PC-3 (cell line): ENCODE measurements at regions not wholly inside any gene's neighbourhood (a gene's known extent, or its start where the extent isn't known, plus 50 kb on each side); places are given as distances from the start of the nearest gene placed in this dataset.

Experiments used
- ATAC-seq: fragments of 200-7000 bp; cut with Tn5 transposase; 2 replicates; pipeline ENCODE4 v1.9.1; 2020; ENCODE audit warnings: mild to moderate bottlenecking, moderate library complexity
- BruUV-seq: library from RNA; stranded (reverse); fragments of 400-500 nt; replicated peaks from 2 replicates; lab custom pipeline; 2021; lab: Mats Ljungman, UMichigan
- CTCF ChIA-PET: fragments of 300-600 bp; sonication (Branson Sonifier 250); formaldehyde crosslinking; loops from one replicate; lab custom pipeline; 2022; ENCODE audit warnings: antibody characterized with exemption; lab: Charles Lee
- POLR2A ChIA-PET: fragments of 300-600 bp; sonication (Branson Sonifier 250); formaldehyde crosslinking; loops from one replicate; lab custom pipeline; 2022; ENCODE audit warnings: antibody characterized with exemption; ENCODE audit not compliant: unreplicated experiment; lab: Charles Lee
- DNase-seq: peaks from one replicate; pipeline ENCODE4 v3.0.0-alpha.2; 2015
- H2AFZ ChIP-seq: fragments of 300-600 bp; sonication (generic); 2 replicates; pipeline ENCODE4 v1.6.0; 2016; ENCODE audit warnings: antibody characterized with exemption, low read length
- H3F3A ChIP-seq: fragments of 300-600 bp; sonication (generic); one replicate; pipeline ENCODE4 v1.6.0; 2017; ENCODE audit warnings: antibody characterized with exemption, low read length, control low read depth, mild to moderate bottlenecking; ENCODE audit not compliant: unreplicated experiment
- H3K27ac ChIP-seq: fragments of 300-600 bp; sonication (generic); 2 replicates; pipeline ENCODE4 v1.5.1; 2016; ENCODE audit warnings: mild to moderate bottlenecking, low read length
- H3K27me3 ChIP-seq: fragments of 300-600 bp; sonication (generic); 2 replicates; pipeline ENCODE4 v1.6.1; 2016; ENCODE audit warnings: low read length, mixed read lengths
- H3K36me3 ChIP-seq: fragments of 300-600 bp; sonication (generic); 2 replicates; pipeline ENCODE4 v1.6.1; 2016; ENCODE audit warnings: low read depth, mixed run types, low read length, mixed read lengths
- H3K4me1 ChIP-seq: fragments of 300-600 bp; sonication (generic); 2 replicates; pipeline ENCODE4 v1.5.1; 2016; ENCODE audit warnings: low read length; ENCODE audit not compliant: insufficient read depth
- H3K4me2 ChIP-seq: fragments of 300-600 bp; sonication (generic); 2 replicates; pipeline ENCODE4 v1.6.0; 2016; ENCODE audit warnings: low read length
- H3K4me3 ChIP-seq: fragments of 300-600 bp; sonication (generic); 2 replicates; pipeline ENCODE4 v1.5.1; 2016; ENCODE audit warnings: mild to moderate bottlenecking, low read length, mixed read lengths
- H3K79me2 ChIP-seq: fragments of 300-600 bp; sonication (generic); 2 replicates; pipeline ENCODE4 v1.6.1; 2017; ENCODE audit warnings: low read length, mixed read lengths
- H3K9ac ChIP-seq: fragments of 300-600 bp; sonication (generic); 2 replicates; pipeline ENCODE4 v1.6.0; 2016; ENCODE audit warnings: mild to moderate bottlenecking, low read length
- H3K9me2 ChIP-seq: fragments of 300-600 bp; sonication (generic); replicated peaks from 2 replicates; pipeline ENCODE4 v1.6.1; 2016; ENCODE audit warnings: mixed run types, low read length, mixed read lengths
- H3K9me3 ChIP-seq: fragments of 300-600 bp; sonication (generic); 2 replicates; pipeline ENCODE4 v1.6.1; 2016; ENCODE audit warnings: low read length, mixed read lengths
- H4K20me1 ChIP-seq: fragments of 300-600 bp; sonication (generic); 2 replicates; pipeline ENCODE4 v1.6.1; 2016; ENCODE audit warnings: low read length, mixed read lengths
- EZH2 ChIP-seq: fragments of 300-600 bp; sonication (generic); IDR thresholded peaks from one replicate; pipeline ENCODE4 v1.6.1; 2017; ENCODE audit warnings: antibody characterized with exemption, mild to moderate bottlenecking, low read length; ENCODE audit not compliant: unreplicated experiment
- EZH2phosphoT487 ChIP-seq: fragments of 300-600 bp; sonication (generic); IDR thresholded peaks from 2 replicates; pipeline ENCODE4 v1.6.1; 2018; ENCODE audit warnings: mild to moderate bottlenecking, antibody characterized with exemption, low read length, borderline replicate concordance
- intact Hi-C: fragments of 100-400 bp; cut with micrococcal nuclease; formaldehyde crosslinking; loops from 2 replicates; pipeline ENCODE4 v1.9.0; 2023
- TF ChIP-seq, protein P1 (sequence below): fragments of 300-600 bp; sonication (generic); conservative IDR thresholded peaks from 2 replicates; pipeline ENCODE4 v1.5.1; 2017; ENCODE audit warnings: antibody characterized with exemption, low read depth, mild to moderate bottlenecking, low read length

GRCh38 chr4:160947653-160948052 lies 1216.1 kb downstream of the FSTL5 start:
- Histone ChIP-seq H3K4me1 (no peaks in the 10 kb centered on the region), H3K79me2 (no peaks in the 10 kb centered on the region), H4K20me1 (no peaks in the 10 kb centered on the region), H3F3A (no peaks in the 10 kb centered on the region), H3K9ac (no peak overlapping the region), H3K27ac (no peak overlapping the region), H3K36me3 (no peaks in the 10 kb centered on the region), H2AFZ (no peak overlapping the region), H3K9me3 (no peaks in the 10 kb centered on the region), H3K27me3 (no peaks in the 10 kb centered on the region), H3K4me3 (no peak overlapping the region), H3K9me2 (no peaks in the 10 kb centered on the region), H3K4me2 (no peak overlapping the region)
- TF ChIP-seq EZH2 (no peak), EZH2phosphoT487 (no peak)
- TF ChIP-seq, protein P1, sequence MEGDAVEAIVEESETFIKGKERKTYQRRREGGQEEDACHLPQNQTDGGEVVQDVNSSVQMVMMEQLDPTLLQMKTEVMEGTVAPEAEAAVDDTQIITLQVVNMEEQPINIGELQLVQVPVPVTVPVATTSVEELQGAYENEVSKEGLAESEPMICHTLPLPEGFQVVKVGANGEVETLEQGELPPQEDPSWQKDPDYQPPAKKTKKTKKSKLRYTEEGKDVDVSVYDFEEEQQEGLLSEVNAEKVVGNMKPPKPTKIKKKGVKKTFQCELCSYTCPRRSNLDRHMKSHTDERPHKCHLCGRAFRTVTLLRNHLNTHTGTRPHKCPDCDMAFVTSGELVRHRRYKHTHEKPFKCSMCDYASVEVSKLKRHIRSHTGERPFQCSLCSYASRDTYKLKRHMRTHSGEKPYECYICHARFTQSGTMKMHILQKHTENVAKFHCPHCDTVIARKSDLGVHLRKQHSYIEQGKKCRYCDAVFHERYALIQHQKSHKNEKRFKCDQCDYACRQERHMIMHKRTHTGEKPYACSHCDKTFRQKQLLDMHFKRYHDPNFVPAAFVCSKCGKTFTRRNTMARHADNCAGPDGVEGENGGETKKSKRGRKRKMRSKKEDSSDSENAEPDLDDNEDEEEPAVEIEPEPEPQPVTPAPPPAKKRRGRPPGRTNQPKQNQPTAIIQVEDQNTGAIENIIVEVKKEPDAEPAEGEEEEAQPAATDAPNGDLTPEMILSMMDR, result no peak
- BruUV-seq, result no TSS peak
- CTCF ChIA-PET, result no interaction called here
- intact Hi-C loops, result no loop called here
- no peak for ATAC-seq
- no peak for DNase-seq
- POLR2A ChIA-PET, result no interaction called here

DNA sequence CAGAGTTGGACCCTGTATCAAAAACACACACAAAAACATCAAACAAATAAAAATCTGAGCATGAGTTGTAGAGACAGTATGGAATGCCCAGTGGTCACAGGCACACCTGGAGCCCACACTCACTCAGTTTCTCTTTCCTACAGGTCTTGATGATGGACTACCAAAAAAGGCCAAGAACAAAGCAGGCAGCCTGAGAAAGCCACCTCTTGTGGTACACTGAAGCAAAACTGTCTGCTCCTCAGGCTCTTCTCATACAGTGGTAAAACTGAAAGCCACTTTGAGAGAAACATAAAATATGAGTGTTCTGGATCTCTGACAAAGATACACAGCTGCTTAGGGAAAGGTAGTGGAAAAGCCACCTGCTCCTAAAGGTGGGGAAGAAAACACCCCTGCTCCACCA lies 1206.9 kb downstream of the FSTL5 start:
- no TSS peak for BruUV-seq
- H3K27me3 ChIP-seq, result no peaks in the 10 kb centered on the region
- no peaks in the 10 kb centered on the region for H3K36me3 ChIP-seq
- intact Hi-C loops, result no loop called here
- no peak for ATAC-seq
- no peak overlapping the region for H3K4me2 ChIP-seq
- H4K20me1 ChIP-seq, result no peaks in the 10 kb centered on the region
- no peaks in the 10 kb centered on the region for H3K4me1 ChIP-seq
- TF ChIP-seq EZH2 (no peak), EZH2phosphoT487 (no peak)
- TF ChIP-seq, protein P1, result no peak
- no peak overlapping the region for H3K4me3 ChIP-seq
- no peak overlapping the region for H2AFZ ChIP-seq
- ChIA-PET POLR2A (no interaction called here), CTCF (no interaction called here)
- H3K9me3 ChIP-seq, result no peaks in the 10 kb centered on the region
- DNase-seq, result no peak
- no peaks in the 10 kb centered on the region for H3F3A ChIP-seq
- H3K9me2 ChIP-seq, result no peaks in the 10 kb centered on the region
- H3K27ac ChIP-seq, result no peak overlapping the region
- H3K79me2 ChIP-seq, result no peaks in the 10 kb centered on the region
- H3K9ac ChIP-seq, result no peak overlapping the region

- intact Hi-C loops, result no loop called here
- Histone ChIP-seq H3F3A (no peaks in the 10 kb centered on the region), H3K9me3 (no peaks in the 10 kb centered on the region), H2AFZ (no peak overlapping the region), H3K9me2 (no peaks in the 10 kb centered on the region), H3K79me2 (no peaks in the 10 kb centered on the region), H3K4me1 (no peaks in the 10 kb centered on the region), H3K36me3 (no peaks in the 10 kb centered on the region), H3K9ac (no peak overlapping the region), H3K27me3 (no peaks in the 10 kb centered on the region), H4K20me1 (no peaks in the 10 kb centered on the region), H3K27ac (no peak overlapping the region), H3K4me3 (no peak overlapping the region), H3K4me2 (no peak overlapping the region)
- no peak for ATAC-seq
- DNase-seq, result no peak
- ChIA-PET POLR2A (no interaction called here), CTCF (no interaction called here)
- BruUV-seq, result no TSS peak
- no peak for TF ChIP-seq EZH2
- no peak for TF ChIP-seq EZH2phosphoT487
- TF ChIP-seq, protein P1, result no peak
Observed at GRCh38 chr4:160969925-160970324, 1193.9 kb downstream of the FSTL5 start.
